Panc1 (cell line): ENCODE measurements at regions not wholly inside any gene's neighbourhood (a gene's known extent, or its start where the extent isn't known, plus 50 kb on each side); places are given as distances from the start of the nearest gene placed in this dataset.

Experiments used
- ATAC-seq: fragments of 200-7000 bp; cut with Tn5 transposase; 2 replicates; pipeline ENCODE4 v1.9.1; 2020; ENCODE audit warnings: mild to moderate bottlenecking, moderate library complexity
- BruUV-seq: library from RNA; stranded (reverse); fragments of 400-500 nt; replicated peaks from 2 replicates; lab custom pipeline; 2021; lab: Mats Ljungman, UMichigan
- CTCF ChIA-PET: fragments of 300-600 bp; sonication (Branson Sonifier 250); formaldehyde crosslinking; loops from one replicate; lab custom pipeline; 2022; ENCODE audit warnings: antibody characterized with exemption; lab: Charles Lee
- POLR2A ChIA-PET: fragments of 300-600 bp; sonication (Branson Sonifier 250); formaldehyde crosslinking; loops from one replicate; lab custom pipeline; 2022; ENCODE audit warnings: antibody characterized with exemption; lab: Charles Lee
- DNase-seq: peaks from one replicate; pipeline ENCODE4 v3.0.0-alpha.2; 2010; ENCODE audit warnings: low read depth, low spot score
- H3K27ac ChIP-seq: 2 replicates; pipeline ENCODE4 v1.5.1; 2011; ENCODE audit warnings: mild to moderate bottlenecking, low read length, inconsistent platforms
- H3K27me3 ChIP-seq: fragments of 200-500 bp; sonication (Bioruptor generic); 2 replicates; pipeline ENCODE4 v1.6.0; 2014; ENCODE audit warnings: low read length, inconsistent platforms; ENCODE audit not compliant: control insufficient read depth, insufficient read depth
- H3K36me3 ChIP-seq: fragments of 200-500 bp; sonication (Bioruptor generic); 2 replicates; pipeline ENCODE4 v1.5.1; 2014; ENCODE audit warnings: inconsistent platforms, mild to moderate bottlenecking, low read length, moderate library complexity; ENCODE audit not compliant: control insufficient read depth, insufficient read depth
- H3K4me1 ChIP-seq: 2 replicates; pipeline ENCODE4 v1.5.1; 2011; ENCODE audit warnings: inconsistent platforms, mild to moderate bottlenecking, low read length, moderate library complexity; ENCODE audit not compliant: control insufficient read depth, insufficient read depth
- H3K4me3 ChIP-seq, 2 experiments: 2 replicates each; pipeline ENCODE4 v1.5.1; 2011 to 2012; ENCODE audit warnings: low read depth in 2 of 2, low read length in 2 of 2, mild to moderate bottlenecking in 2 of 2, inconsistent platforms in 1 of 2, moderate library complexity in 1 of 2
- H3K9me3 ChIP-seq: fragments of 200-500 bp; sonication (Bioruptor generic); 2 replicates; pipeline ENCODE4 v1.5.1; 2014; ENCODE audit warnings: low read depth, mild to moderate bottlenecking, inconsistent platforms, low read length, moderate library complexity; ENCODE audit not compliant: control insufficient read depth, insufficient read depth
- CTCF ChIP-seq: fragments of 450-650 bp; IDR thresholded peaks from 2 replicates; pipeline ENCODE4 v1.5.1; 2017; ENCODE audit warnings: mild to moderate bottlenecking
- POLR2AphosphoS5 ChIP-seq: IDR thresholded peaks from 2 replicates; pipeline ENCODE4 v1.6.1; 2012; ENCODE audit warnings: mild to moderate bottlenecking, low read depth, low read length, moderate library complexity
- REST ChIP-seq, 2 experiments: IDR thresholded peaks; 2 replicates each; pipeline ENCODE4 v1.6.1; 2011 to 2012; ENCODE audit warnings: low read depth in 2 of 2, control low read depth in 1 of 2, low read length in 1 of 2, mild to moderate bottlenecking in 1 of 2, moderate library complexity in 1 of 2; ENCODE audit not compliant: insufficient read depth in 1 of 2
- SIN3A ChIP-seq: IDR thresholded peaks from 2 replicates; pipeline ENCODE4 v1.6.1; 2012; ENCODE audit warnings: low read depth, mild to moderate bottlenecking, low read length, moderate library complexity, borderline replicate concordance; ENCODE audit not compliant: insufficient read depth
- TCF7L2 ChIP-seq: IDR thresholded peaks from 2 replicates; pipeline ENCODE4 v1.6.1; 2011; ENCODE audit warnings: mild to moderate bottlenecking, low read depth, low read length, inconsistent platforms
- in situ Hi-C: cut with HindIII; loops from 2 replicates; pipeline ENCODE4 v1.10.0; 2016; ENCODE audit warnings: low sequenced_read_pairs, low pct_unique_long_range_greater_than_20kb
- intact Hi-C: fragments of 100-400 bp; cut with micrococcal nuclease; formaldehyde crosslinking; loops from one replicate; pipeline ENCODE4 v1.10.0; 2022; ENCODE audit not compliant: unreplicated experiment

GRCh38 chr2:204144492-204144891 is 207.9 kb downstream of the ICOS start:
- CTCF ChIA-PET: interaction anchor here (1.2 kb wide), 1 partner anchor 160 kb away, joined by 6 read pairs; no protein-coding TSS in a partner anchor

GRCh38 chr2:204145263-204145751 is 208.7 kb downstream of the ICOS start:
- ChIA-PET POLR2A (no interaction called here), CTCF (interaction anchor here (0.6 to 1.2 kb wide), 4 partner anchors 33 to 547 kb away, joined by 3 to 6 read pairs (median 4); no protein-coding TSS in a partner anchor)
- TF ChIP-seq CTCF (peak; percentile 96), REST (IDR thresholded peaks at IDR 0.05; ENCODE audit: insufficient read depth in 1 of 2, low read depth in 2 of 2, low read length in 1 of 2) (no peak)
- H3K4me3 ChIP-seq: peak overlapping the region; percentile 31 to 55
- no peak overlapping the region for H3K27ac ChIP-seq
- in situ Hi-C loops: no loop called here
- ATAC-seq: peak; percentile 99
- peak; percentile 52 for DNase-seq
- intact Hi-C loops: no loop called here
- no TSS peak for BruUV-seq
- peaks cover 4% of the 10 kb centered on the region; the same call in 1 of the 2 replicates for H3K4me1 ChIP-seq
- H3K9me3 ChIP-seq: no peaks in the 10 kb centered on the region
- peaks cover 19% of the 10 kb centered on the region; the same call in 1 of the 2 replicates for H3K27me3 ChIP-seq
- no peaks in the 10 kb centered on the region for H3K36me3 ChIP-seq

More at GRCh38 chr2:204144492-204144891, 207.9 kb downstream of the ICOS start:
- no TSS peak for BruUV-seq
- H3K9me3 ChIP-seq: no peaks in the 10 kb centered on the region
- peaks cover 4% of the 10 kb centered on the region; the same call in 1 of the 2 replicates for H3K4me1 ChIP-seq
- intact Hi-C loops (loop anchor here (5.0 kb wide), 1 partner anchor 117 kb away; no protein-coding TSS in a partner anchor), in situ Hi-C loops (no loop called here)
- TF ChIP-seq CTCF: no peak
- no peak for TF ChIP-seq POLR2AphosphoS5
- TF ChIP-seq SIN3A: no peak
- no peak for TF ChIP-seq TCF7L2
- no peak for TF ChIP-seq REST (IDR thresholded peaks at IDR 0.05; ENCODE audit: insufficient read depth in 1 of 2, low read depth in 2 of 2, low read length in 1 of 2)
- no peak overlapping the region for H3K27ac ChIP-seq
- peaks cover 18% of the 10 kb centered on the region; the same call in 1 of the 2 replicates for H3K27me3 ChIP-seq
- no peaks in the 10 kb centered on the region for H3K36me3 ChIP-seq
- ATAC-seq: no peak
- DNase-seq: no peak
- H3K4me3 ChIP-seq: no peak overlapping the region
- POLR2A ChIA-PET: no interaction called here
